Small intestine (tissue), 7 donors: ENCODE measurements at regions not wholly inside any gene's neighbourhood (a gene's known extent, or its start where the extent isn't known, plus 50 kb on each side); places are given as distances from the start of the nearest gene placed in this dataset.

Experiments
- DNase-seq, 2 donors: peaks; one replicate each; pipeline versions ENCODE4 v3.0.0 to v3.0.0-alpha.2; 2013
- FAIRE-seq: peaks from 2 replicates; lab custom pipeline; 2012; peaks lifted over from hg19 to GRCh38; lab: Jason Lieb, UNC
- H3K27ac ChIP-seq, 3 donors: one replicate each; pipeline ENCODE4 v1.5.1; 2013; ENCODE audit warnings: low read length in 2 of 3, mild to moderate bottlenecking in 2 of 3, control low read depth in 1 of 3, inconsistent platforms in 1 of 3, low read depth in 1 of 3, moderate library complexity in 1 of 3
- H3K27me3 ChIP-seq, 3 donors: one replicate each; pipeline ENCODE4 v1.6.1; 2013; ENCODE audit warnings: low read length in 3 of 3, inconsistent platforms in 1 of 3; ENCODE audit not compliant: control insufficient read depth in 3 of 3, insufficient read depth in 3 of 3
- H3K36me3 ChIP-seq, 3 donors: one replicate each; pipeline ENCODE4 v1.6.1; 2013; ENCODE audit warnings: low read length in 3 of 3, inconsistent platforms in 1 of 3, low read depth in 1 of 3, mild to moderate bottlenecking in 1 of 3, moderate library complexity in 1 of 3; ENCODE audit not compliant: control insufficient read depth in 3 of 3, insufficient read depth in 2 of 3
- H3K4me1 ChIP-seq, 3 donors: one replicate each; pipeline ENCODE4 v1.6.1; 2013; ENCODE audit warnings: low read length in 2 of 3, inconsistent platforms in 1 of 3, low read depth in 1 of 3, mild to moderate bottlenecking in 1 of 3, moderate library complexity in 1 of 3; ENCODE audit not compliant: control insufficient read depth in 3 of 3, insufficient read depth in 2 of 3
- H3K4me3 ChIP-seq, 3 donors: one replicate each; pipeline ENCODE4 v1.5.1; 2013; ENCODE audit warnings: low read length in 3 of 3, control low read depth in 1 of 3, inconsistent platforms in 1 of 3, low read depth in 1 of 3, mild to moderate bottlenecking in 1 of 3, moderate library complexity in 1 of 3
- H3K9me3 ChIP-seq, 2 donors: one replicate each; pipeline ENCODE4 v1.6.1; 2013; ENCODE audit warnings: low read depth in 1 of 2, low read length in 1 of 2; ENCODE audit not compliant: control insufficient read depth in 2 of 2, insufficient read depth in 1 of 2
- WGBS, 3 donors: extraction: QIAGEN DNeasy Blood & Tissue Kit; methylation state at CpG; one replicate each; pipeline ENCODE4 v1.1.7; 2013; 5-methylcytosine and 5-hydroxymethylcytosine counted together
- donor health status: healthy with polysubstance abuse.
- donor health status: control.
- donor health status: control.
- donor health status: Bipolar disorder and iron deficiency.
- donor health status: healthy.

- no peaks in the 10 kb centered on the region for H3K4me1 ChIP-seq
- H3K9me3 ChIP-seq, result no peaks in the 10 kb centered on the region
- 33 to 50% (median 48%) methylated on average over 4 of the region's 4 CpGs for WGBS, 3 donors
- H3K27ac ChIP-seq, result no peak overlapping the region
- H3K36me3 ChIP-seq, result no peaks in the 10 kb centered on the region
- no peak overlapping the region for H3K4me3 ChIP-seq
- FAIRE-seq (no peak), DNase-seq (no peak)
- H3K27me3 ChIP-seq, result no peaks in the 10 kb centered on the region
Measured at GRCh38 chr5:93305984-93306383, 275.0 kb downstream of the NR2F1-AS1 start.

DNA sequence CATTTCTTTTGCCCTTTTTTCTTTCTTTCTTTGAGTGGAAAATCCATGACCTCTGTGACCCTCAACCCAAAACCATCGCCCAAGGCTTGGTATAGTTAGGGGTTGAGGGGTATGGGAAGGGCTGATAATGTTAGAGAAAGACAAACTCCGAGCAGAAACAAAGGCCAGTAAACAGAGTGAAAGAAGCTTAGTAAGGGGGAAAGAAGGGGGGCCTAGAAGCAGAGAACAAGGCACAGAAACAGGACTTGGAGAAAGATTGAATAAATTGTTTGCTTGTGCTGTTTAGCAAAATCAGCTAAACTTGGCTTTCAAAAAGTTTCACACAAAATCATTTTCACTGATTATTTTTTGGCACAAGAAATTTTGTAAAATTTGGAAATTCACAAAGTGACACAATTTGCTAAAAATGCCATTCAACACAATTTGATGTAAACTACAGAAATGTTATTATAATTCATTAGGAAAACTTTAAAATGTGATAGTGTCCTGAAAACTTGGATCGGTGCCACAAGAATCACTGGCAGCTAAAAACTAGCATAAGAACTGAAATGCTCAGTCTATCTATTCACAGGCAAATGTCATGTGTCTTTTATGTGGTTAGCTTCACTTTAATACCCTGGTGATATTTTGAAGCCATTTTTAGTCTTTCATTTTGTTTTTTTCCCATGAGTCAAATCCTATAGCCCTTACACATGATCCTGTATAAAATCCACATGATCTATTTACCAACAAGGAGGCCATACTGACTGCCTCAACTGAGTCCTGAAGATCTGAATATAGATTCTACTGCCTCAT lies 276.4 kb downstream of the NR2F1-AS1 start:
- Histone ChIP-seq H3K4me3 (no peak overlapping the region), H3K27me3 (no peaks in the 10 kb centered on the region), H3K27ac (no peak overlapping the region), H3K4me1 (no peaks in the 10 kb centered on the region), H3K36me3 (no peaks in the 10 kb centered on the region), H3K9me3 (no peaks in the 10 kb centered on the region)
- DNase-seq (no peak), FAIRE-seq (no peak)
- WGBS, 3 donors, result 42 to 53% (median 50%) methylated on average over 3 of the region's 3 CpGs

DNA sequence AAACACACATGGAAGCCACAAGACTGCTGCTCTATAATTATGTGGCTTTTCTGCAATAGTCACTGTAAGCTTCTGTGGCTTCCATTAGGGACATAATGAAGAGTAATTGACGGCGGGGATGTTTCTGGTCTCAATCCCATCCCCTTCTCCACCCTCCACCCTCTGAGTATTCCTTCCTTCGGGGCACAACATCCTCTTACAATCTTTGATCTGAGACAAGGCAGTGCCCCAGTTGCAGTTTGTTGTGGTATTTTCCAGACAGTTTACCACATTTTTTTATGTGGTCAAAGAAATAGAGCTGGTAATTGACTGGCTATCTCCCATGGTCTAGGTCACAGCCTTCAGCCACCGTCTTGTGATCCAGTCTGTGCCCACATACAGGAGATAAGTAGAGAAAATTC lies 277.7 kb downstream of the NR2F1-AS1 start:
- no peak overlapping the region for H3K4me3 ChIP-seq
- no peaks in the 10 kb centered on the region for H3K27me3 ChIP-seq
- FAIRE-seq (no peak), DNase-seq (no peak)
- H3K9me3 ChIP-seq, result no peaks in the 10 kb centered on the region
- H3K36me3 ChIP-seq, result no peaks in the 10 kb centered on the region
- no peaks in the 10 kb centered on the region for H3K4me1 ChIP-seq
- no peak overlapping the region for H3K27ac ChIP-seq
- 74 to 87% (median 80%) methylated on average over 4 of the region's 4 CpGs for WGBS, 3 donors

GRCh38 chr5:93302711-93303110 lies 278.3 kb downstream of the NR2F1-AS1 start:
- Histone ChIP-seq H3K27ac (no peak overlapping the region), H3K27me3 (no peaks in the 10 kb centered on the region), H3K4me1 (no peaks in the 10 kb centered on the region), H3K4me3 (no peak overlapping the region), H3K36me3 (no peaks in the 10 kb centered on the region), H3K9me3 (no peaks in the 10 kb centered on the region)
- FAIRE-seq (no peak), DNase-seq (no peak)
- 68 to 74% (median 73%) methylated on average over 4 of the region's 4 CpGs for WGBS, 3 donors

DNA sequence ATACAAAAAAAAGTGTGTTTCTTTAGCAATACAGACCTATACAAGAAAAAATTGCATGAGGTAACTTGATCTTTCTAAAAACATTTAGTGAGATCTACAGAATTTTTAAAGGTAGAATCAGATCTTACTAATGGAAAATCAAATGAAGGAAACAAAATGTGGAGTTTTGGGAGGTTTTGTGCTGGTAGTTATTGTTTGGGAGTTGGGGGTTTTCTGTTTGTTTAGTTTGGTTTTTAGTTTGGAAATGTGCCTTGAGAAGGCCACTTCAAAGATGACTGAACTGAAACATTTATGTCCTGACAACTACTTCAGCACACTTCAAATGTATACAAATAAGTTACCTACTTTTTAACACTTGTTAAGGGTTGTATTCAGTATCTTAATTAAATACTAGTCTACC lies 280.1 kb downstream of the NR2F1-AS1 start:
- Histone ChIP-seq H3K4me3 (no peak overlapping the region), H3K36me3 (no peaks in the 10 kb centered on the region), H3K9me3 (no peaks in the 10 kb centered on the region), H3K4me1 (no peaks in the 10 kb centered on the region), H3K27me3 (no peaks in the 10 kb centered on the region), H3K27ac (no peak overlapping the region)
- no peak for FAIRE-seq
- DNase-seq, result no peak

DNA sequence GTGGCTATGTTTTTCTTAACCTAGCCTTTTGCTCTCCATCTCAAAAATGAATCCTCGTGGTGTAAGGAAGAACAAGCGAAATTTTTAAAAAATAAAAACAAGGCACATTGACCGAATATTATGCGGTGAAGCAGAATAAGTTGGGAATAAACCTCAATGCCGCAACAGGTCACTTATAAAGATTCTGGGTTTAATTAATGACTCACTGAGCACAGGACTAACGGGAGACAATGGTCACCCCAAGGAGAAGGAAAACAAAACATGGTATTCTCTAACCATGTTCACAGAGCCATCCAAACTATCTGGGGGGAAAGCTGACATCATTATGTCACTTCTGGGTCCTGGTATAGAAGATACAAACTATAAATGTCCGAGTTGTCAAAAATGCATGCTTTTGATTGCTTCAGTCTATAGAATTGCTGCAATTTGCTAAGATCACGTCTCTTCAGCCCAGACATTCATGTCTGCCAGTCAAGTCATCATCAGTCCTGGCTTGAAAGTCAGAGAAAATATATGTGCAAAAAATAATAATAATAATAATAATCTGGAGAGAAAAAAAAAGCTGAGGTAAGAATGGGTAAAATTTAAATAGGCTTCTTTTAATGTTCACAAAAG lies 280.6 kb downstream of the NR2F1-AS1 start:
- no peaks in the 10 kb centered on the region for H3K27me3 ChIP-seq
- WGBS, 3 donors, result 46 to 65% (median 55%) methylated on average over 8 of the region's 8 CpGs
- H3K9me3 ChIP-seq, result no peaks in the 10 kb centered on the region
- no peaks in the 10 kb centered on the region for H3K4me1 ChIP-seq
- no peak for DNase-seq
- no peak for FAIRE-seq
- H3K27ac ChIP-seq, result no peak overlapping the region
- no peaks in the 10 kb centered on the region for H3K36me3 ChIP-seq
- H3K4me3 ChIP-seq, result no peak overlapping the region

DNA sequence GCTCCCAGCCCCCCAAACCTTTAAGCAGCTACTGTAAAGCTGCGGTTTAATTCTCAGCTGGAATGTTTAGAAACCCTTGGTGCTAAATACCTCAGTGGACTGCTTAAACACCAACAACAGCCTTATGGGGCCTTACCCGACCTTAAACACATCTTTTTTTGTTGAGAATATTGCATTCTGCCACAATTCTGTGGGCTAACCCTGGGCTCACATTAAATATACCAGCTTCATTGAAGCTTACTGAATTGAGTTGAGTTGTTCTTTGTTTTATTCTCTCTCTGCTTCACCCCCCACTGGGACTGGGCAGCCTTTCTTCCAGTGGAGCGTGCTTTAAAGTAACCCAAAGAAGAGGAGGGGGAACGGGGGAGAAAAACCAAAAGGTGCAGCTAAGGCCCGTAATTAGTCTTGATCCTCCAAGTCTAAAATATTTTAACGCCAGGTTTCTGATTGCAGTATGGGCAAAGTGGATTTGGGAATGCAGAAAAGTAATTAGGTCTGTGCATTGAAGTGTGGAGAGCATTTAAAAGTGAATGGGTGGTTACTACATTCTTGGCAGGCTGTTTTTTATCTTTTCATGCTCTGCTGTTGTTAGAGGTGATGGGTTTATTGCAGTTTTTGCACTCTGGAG lies 281.2 kb downstream of the NR2F1-AS1 start:
- Histone ChIP-seq H3K27ac (no peak overlapping the region), H3K27me3 (no peaks in the 10 kb centered on the region), H3K36me3 (no peaks in the 10 kb centered on the region), H3K4me3 (no peak overlapping the region), H3K4me1 (no peaks in the 10 kb centered on the region), H3K9me3 (no peaks in the 10 kb centered on the region)
- WGBS, 3 donors, result 35 to 65% (median 58%) methylated on average over 6 of the region's 6 CpGs
- DNase-seq (no peak), FAIRE-seq (no peak)

DNA sequence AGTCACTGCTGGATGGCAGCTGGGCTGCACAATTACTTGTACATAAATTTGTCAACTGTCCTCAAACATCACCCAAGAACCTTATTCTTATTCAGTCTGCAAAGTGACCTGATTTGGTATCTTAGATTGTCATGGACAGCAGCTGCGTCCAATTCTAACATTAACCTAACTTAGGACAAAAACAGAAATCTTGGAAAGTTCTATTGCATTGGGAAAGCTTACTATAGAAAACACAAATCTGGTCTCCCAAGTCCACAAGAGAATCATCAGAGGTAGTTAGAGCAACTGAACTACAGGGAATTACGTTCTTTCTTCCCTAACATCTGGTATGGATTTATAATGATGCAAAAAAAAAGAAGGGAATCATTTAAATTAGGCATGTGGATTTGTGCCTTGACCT lies 283.9 kb downstream of the NR2F1-AS1 start:
- DNase-seq (no peak), FAIRE-seq (no peak)
- Histone ChIP-seq H3K36me3 (no peaks in the 10 kb centered on the region), H3K4me1 (no peaks in the 10 kb centered on the region), H3K27me3 (no peaks in the 10 kb centered on the region), H3K27ac (no peak overlapping the region), H3K4me3 (no peak overlapping the region), H3K9me3 (no peaks in the 10 kb centered on the region)
- 79 to 88% (median 83%) methylated on average over 2 of the region's 2 CpGs for WGBS, 3 donors
